ENCODE measurements at regions not wholly inside any gene's neighbourhood (a gene's known extent, or its start where the extent isn't known, plus 50 kb on each side); places are given as distances from the start of the nearest gene placed in this dataset.

DNA sequence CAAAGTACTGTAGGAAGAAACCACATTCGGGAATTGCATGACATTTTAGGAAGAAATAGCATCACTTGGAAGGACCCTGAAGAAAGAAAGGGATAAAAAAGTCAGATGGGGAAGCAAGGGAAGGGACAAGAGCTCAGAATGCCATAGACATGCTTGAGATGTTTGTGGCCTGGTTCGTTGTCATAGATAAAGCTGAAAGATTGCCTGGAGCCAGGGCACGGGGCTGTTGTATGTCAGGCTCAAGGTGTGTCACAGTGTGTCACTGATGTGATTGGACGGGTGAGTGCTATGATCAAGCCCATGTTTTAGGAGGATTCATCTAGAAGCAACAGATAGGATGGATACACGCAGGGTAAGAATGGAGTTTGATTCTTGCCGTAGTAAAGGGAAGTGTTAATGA, 216.2 kb upstream of the SOX4 start:
- no peak for ATAC-seq (replicated peaks)
- no peaks in the 10 kb centered on the region for H3K9me3 Mint-ChIP-seq
- H3K27ac Mint-ChIP-seq: no peak overlapping the region
- no peaks in the 10 kb centered on the region for H3K4me1 Mint-ChIP-seq
- H3K4me3 Mint-ChIP-seq: no peak overlapping the region
- H3K27me3 Mint-ChIP-seq: peaks cover 3% of the 10 kb centered on the region
- H3K36me3 Mint-ChIP-seq (ENCODE audit: low read depth): no peaks in the 10 kb centered on the region

DNA sequence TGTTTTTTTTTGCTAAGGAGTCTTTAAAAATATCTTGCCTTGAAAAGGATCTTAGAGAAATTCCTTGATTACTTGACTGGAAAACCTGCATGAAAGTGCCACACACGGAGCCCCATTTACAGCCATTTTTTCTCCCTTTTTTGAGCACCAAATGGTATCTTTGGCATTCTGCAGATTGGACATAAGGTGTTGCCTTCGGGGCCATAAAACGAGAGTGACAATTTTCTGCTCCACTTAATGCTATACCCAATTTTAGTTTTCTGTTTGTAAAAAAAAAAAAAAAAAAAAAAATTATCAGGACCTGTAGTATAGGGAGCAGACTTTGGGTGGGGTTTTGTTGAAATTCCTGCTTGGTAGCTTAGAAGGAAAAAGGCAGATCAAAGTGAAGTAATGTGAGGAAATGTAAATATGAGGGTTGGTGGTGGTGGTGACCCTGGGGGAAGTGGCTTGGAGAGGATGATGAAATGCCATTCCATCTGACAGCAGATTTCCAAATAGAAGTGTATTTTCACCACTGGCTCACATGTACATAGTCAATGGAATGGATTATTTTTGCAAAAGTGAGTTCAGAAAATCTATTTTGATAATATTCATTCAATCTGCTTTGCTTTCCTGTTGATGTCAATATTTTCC, 212.1 kb upstream of the SOX4 start:
- Mint-ChIP-seq H3K4me1 (no peaks in the 10 kb centered on the region), H3K9me3 (peaks cover 4% of the 10 kb centered on the region), H3K27ac (no peak overlapping the region), H3K36me3 (ENCODE audit: low read depth) (no peaks in the 10 kb centered on the region), H3K4me3 (no peak overlapping the region), H3K27me3 (no peaks in the 10 kb centered on the region)
- no peak for ATAC-seq (replicated peaks)

- H3K27ac Mint-ChIP-seq: no peak overlapping the region
- no peaks in the 10 kb centered on the region for H3K27me3 Mint-ChIP-seq
- H3K4me1 Mint-ChIP-seq: no peaks in the 10 kb centered on the region
- peaks cover 4% of the 10 kb centered on the region for H3K9me3 Mint-ChIP-seq
- H3K36me3 Mint-ChIP-seq (ENCODE audit: low read depth): no peaks in the 10 kb centered on the region
- no peak for ATAC-seq (replicated peaks)
- H3K4me3 Mint-ChIP-seq: no peak overlapping the region
Measured at GRCh38 chr6:21382821-21383449, 210.6 kb upstream of the SOX4 start.

- no peaks in the 10 kb centered on the region for H3K36me3 Mint-ChIP-seq (ENCODE audit: low read depth)
- H3K27ac Mint-ChIP-seq: no peak overlapping the region
- no peaks in the 10 kb centered on the region for H3K4me1 Mint-ChIP-seq
- ATAC-seq (replicated peaks): no peak
- no peaks in the 10 kb centered on the region for H3K27me3 Mint-ChIP-seq
- H3K4me3 Mint-ChIP-seq: no peak overlapping the region
- H3K9me3 Mint-ChIP-seq: peaks cover 4% of the 10 kb centered on the region
Measured at GRCh38 chr6:21383450-21384085, 210.0 kb upstream of the SOX4 start.

DNA sequence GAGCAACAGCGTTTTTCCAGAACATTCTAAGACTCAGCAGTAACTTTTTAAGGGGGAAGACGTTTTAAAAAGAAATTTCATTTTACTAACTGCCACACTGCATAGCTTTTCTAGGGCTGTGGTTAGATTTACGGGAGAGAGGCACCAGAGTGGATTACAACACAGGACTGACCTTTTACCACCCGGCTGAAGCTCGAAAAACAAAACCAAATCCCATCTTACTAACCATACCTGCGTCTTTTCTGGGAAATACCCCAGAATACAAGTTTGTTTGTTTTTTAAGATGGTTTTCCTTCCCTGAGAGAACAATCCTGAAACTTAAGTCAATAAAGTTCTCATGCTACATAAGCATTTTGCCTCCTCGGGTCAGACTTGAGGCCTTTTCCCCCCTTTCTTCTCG, 209.3 kb upstream of the SOX4 start:
- ATAC-seq (replicated peaks): no peak
- H3K4me1 Mint-ChIP-seq: no peaks in the 10 kb centered on the region
- no peak overlapping the region for H3K27ac Mint-ChIP-seq
- H3K27me3 Mint-ChIP-seq: no peaks in the 10 kb centered on the region
- H3K36me3 Mint-ChIP-seq (ENCODE audit: low read depth): no peaks in the 10 kb centered on the region
- H3K4me3 Mint-ChIP-seq: no peak overlapping the region
- peaks cover 4% of the 10 kb centered on the region for H3K9me3 Mint-ChIP-seq

DNA sequence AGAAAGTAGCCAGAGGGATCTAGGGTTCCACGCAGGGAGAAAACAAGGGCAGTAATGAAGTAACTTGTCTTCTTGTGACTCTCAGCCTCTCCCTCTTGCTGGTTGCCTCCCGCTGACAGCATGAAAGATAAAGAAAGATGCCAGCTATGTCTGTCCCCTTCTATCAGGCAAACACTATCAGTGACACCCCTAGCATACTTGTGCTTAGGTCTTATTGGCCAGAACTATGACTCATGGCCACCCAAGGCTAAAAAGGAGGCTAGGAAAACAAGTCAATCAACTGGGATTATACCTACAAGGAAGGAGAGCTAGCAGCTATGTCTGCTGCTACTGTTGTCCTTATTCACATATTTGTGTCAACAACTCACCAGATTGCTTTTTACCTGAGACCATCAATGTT, 206.8 kb upstream of the SOX4 start:
- Mint-ChIP-seq H3K36me3 (ENCODE audit: low read depth) (no peaks in the 10 kb centered on the region), H3K9me3 (peaks cover 4% of the 10 kb centered on the region)

DNA sequence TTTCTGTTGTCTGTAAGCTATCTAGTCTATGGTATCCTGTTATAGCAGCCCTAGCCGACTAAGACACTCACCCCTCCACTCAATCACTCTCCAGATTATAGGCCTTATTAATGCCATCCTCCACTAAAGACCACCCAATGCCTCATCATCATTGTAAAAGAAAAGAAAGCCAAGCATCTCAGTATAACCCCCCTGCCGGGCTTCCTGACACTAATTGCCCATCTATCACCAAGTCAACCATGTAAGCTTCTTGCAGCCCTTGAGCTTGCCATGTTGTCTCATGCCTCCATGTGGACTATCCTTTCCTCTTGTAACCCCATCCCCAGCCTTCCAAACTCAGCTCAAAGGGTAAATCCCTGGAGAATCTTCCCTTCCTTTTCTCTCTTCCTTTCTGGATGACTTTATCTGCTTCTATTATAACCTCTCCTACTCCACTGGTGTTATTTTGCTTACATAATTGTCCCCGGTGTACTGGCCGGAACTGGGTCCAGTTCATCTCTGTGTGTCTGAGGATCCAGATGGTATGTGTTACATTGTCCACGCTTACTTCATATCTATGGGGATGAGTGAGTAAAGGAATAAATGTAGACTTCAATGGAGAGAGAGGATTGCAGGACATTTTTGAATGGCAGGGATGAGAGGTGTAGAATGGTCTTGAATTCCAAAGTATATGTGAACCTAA, 202.9 kb upstream of the SOX4 start:
- H3K27me3 Mint-ChIP-seq: no peaks in the 10 kb centered on the region
- no peaks in the 10 kb centered on the region for H3K4me1 Mint-ChIP-seq
- no peak for ATAC-seq (replicated peaks)
- H3K36me3 Mint-ChIP-seq (ENCODE audit: low read depth): no peaks in the 10 kb centered on the region
- no peak overlapping the region for H3K4me3 Mint-ChIP-seq
- H3K27ac Mint-ChIP-seq: no peak overlapping the region
- H3K9me3 Mint-ChIP-seq: peaks cover 1% of the 10 kb centered on the region

More for the DNA sequence above, 206.8 kb upstream of the SOX4 start:
- no peaks in the 10 kb centered on the region for H3K27me3 Mint-ChIP-seq
- no peak overlapping the region for H3K27ac Mint-ChIP-seq
- no peak for ATAC-seq (replicated peaks)
- H3K4me1 Mint-ChIP-seq: no peaks in the 10 kb centered on the region
- no peak overlapping the region for H3K4me3 Mint-ChIP-seq

- H3K4me1 Mint-ChIP-seq: no peaks in the 10 kb centered on the region
- ATAC-seq (replicated peaks): no peak
- H3K4me3 Mint-ChIP-seq: no peak overlapping the region
- no peak overlapping the region for H3K27ac Mint-ChIP-seq
- H3K36me3 Mint-ChIP-seq (ENCODE audit: low read depth): no peaks in the 10 kb centered on the region
- H3K9me3 Mint-ChIP-seq: no peaks in the 10 kb centered on the region
- H3K27me3 Mint-ChIP-seq: peaks cover 5% of the 10 kb centered on the region
Measured at GRCh38 chr6:21392177-21392576, 201.4 kb upstream of the SOX4 start.

- Mint-ChIP-seq H3K9me3 (no peaks in the 10 kb centered on the region), H3K4me3 (no peak overlapping the region), H3K27me3 (peaks cover 5% of the 10 kb centered on the region), H3K36me3 (ENCODE audit: low read depth) (no peaks in the 10 kb centered on the region), H3K4me1 (no peaks in the 10 kb centered on the region), H3K27ac (no peak overlapping the region)
- no peak for ATAC-seq (replicated peaks)
Measured at GRCh38 chr6:21393441-21394165, 199.9 kb upstream of the SOX4 start.

DNA sequence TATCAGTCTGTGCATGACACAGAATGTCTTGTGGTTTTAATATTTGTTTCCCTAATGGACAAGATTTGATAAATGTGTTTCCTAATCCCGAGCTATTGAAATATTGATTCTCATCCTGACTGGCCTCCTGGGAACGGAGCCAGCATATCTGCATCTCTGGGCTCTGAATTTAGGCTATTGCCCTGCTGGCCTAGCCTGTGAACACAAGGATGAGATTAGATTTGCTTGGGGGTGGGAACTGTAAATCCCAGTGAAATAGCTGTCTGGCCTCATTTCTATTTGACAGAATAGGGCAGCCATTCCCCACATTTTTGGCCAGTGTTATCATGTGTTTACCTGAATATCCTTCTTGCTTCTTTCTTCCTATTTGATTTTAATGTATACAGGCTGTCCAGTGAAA, 198.4 kb upstream of the SOX4 start:
- H3K36me3 Mint-ChIP-seq (ENCODE audit: low read depth): no peaks in the 10 kb centered on the region
- no peaks in the 10 kb centered on the region for H3K9me3 Mint-ChIP-seq
- H3K4me1 Mint-ChIP-seq: no peaks in the 10 kb centered on the region
- H3K27me3 Mint-ChIP-seq: peaks cover 9% of the 10 kb centered on the region
- ATAC-seq (replicated peaks): no peak
- no peak overlapping the region for H3K27ac Mint-ChIP-seq
- no peak overlapping the region for H3K4me3 Mint-ChIP-seq

DNA sequence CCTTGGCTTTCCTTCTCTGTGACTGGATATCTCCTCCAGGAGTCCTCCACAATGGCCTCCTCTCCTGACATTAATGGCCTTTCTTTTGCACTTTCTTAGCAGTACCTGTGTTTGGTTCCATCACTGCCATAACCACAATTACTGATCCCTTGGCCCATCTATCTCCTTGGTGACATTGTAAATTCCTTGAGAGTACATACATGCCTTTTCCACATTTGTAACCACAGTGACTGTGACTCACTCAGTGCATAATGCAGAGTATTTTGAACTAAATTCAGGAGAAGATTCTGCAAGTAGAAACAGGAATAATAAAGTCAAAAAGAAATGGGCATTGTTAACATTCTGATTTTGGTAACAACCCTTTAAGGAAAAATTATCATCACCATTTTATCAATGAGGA, 197.2 kb upstream of the SOX4 start:
- peaks cover 9% of the 10 kb centered on the region for H3K27me3 Mint-ChIP-seq
- no peak overlapping the region for H3K27ac Mint-ChIP-seq
- no peak overlapping the region for H3K4me3 Mint-ChIP-seq
- H3K4me1 Mint-ChIP-seq: no peaks in the 10 kb centered on the region
- ATAC-seq (replicated peaks): no peak
- no peaks in the 10 kb centered on the region for H3K36me3 Mint-ChIP-seq (ENCODE audit: low read depth)
- H3K9me3 Mint-ChIP-seq: no peaks in the 10 kb centered on the region

DNA sequence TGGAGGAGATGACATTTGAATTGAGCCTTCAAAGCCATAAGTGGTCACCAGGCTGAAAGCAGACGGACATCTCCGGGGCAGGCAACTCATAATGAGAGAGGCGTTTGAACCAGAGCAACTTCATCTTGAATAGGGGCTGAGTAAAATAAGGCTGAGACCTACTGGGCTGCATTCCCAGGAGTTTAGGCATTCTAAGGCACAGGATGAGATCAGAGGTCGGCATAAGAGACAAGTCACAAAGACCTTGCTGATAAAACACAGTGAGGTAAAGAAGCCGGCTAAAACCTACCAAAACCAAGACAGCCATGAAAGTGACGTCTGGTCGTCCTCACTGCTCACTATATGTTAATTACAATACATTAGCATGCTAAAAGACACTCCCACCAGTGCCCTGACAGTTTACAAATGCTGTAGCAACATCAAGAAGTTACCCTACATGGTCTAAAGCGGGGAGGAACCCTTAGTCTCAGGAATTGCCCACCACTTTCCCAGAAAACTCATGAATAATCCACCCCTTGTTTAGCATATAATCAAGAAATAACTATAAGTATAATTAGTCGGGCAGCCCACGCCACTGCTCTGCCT, 194.7 kb upstream of the SOX4 start:
- peaks cover 9% of the 10 kb centered on the region for H3K27me3 Mint-ChIP-seq
- ATAC-seq (replicated peaks): no peak
- H3K27ac Mint-ChIP-seq: no peak overlapping the region
- no peaks in the 10 kb centered on the region for H3K36me3 Mint-ChIP-seq (ENCODE audit: low read depth)
- H3K4me1 Mint-ChIP-seq: peaks cover 7% of the 10 kb centered on the region
- H3K9me3 Mint-ChIP-seq: no peaks in the 10 kb centered on the region
- H3K4me3 Mint-ChIP-seq: no peak overlapping the region

DNA sequence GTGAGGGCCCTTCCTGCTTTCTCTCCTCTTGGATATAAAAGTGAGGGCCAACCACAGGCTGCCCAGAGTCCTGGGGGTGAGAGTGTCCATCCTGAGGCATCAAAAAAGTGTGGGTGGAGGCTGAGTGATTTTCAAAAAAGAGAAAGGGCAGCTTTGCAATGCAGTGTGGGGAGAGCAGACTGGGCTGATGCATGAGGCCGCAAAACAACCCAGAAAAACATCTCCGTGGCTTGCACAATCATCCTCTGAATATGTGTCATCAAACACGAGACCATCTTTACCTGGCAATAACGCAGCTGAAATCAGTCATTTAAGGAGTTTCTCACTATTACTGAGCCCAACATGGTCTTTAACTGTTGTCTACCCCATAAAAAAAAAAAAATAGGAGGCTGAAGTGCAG, 191.2 kb upstream of the SOX4 start:
- Mint-ChIP-seq H3K4me1 (peaks cover 7% of the 10 kb centered on the region), H3K27me3 (peaks cover 4% of the 10 kb centered on the region), H3K27ac (peak overlapping the region; percentile 79), H3K4me3 (no peak overlapping the region), H3K36me3 (ENCODE audit: low read depth) (no peaks in the 10 kb centered on the region), H3K9me3 (no peaks in the 10 kb centered on the region)
- ATAC-seq (replicated peaks): peak; percentile 95

DNA sequence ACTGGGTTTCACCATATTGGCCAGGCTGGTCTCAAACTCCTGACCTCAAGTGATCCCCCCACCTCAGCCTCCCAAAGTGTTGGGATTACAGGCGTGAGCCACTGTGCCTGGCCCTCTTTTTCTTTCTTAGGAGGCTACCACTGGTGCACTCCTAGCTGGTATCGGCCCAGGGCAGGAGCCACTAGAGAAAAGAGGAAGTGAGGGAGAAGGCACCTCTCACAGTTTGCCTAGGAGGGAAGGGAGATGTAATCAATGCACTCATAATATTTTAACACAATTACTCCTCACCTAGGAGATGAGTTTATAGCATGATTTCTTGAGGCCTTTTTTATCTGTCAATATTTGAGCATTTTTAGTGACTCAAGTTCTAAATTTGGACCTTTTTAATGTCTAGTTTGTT, 189.0 kb upstream of the SOX4 start:
- Mint-ChIP-seq H3K4me1 (peaks cover 7% of the 10 kb centered on the region), H3K9me3 (peaks cover 4% of the 10 kb centered on the region), H3K4me3 (no peak overlapping the region), H3K36me3 (ENCODE audit: low read depth) (no peaks in the 10 kb centered on the region), H3K27me3 (peaks cover 9% of the 10 kb centered on the region), H3K27ac (no peak overlapping the region)
- ATAC-seq (replicated peaks): no peak

Data from activated T-helper 17 cell treated with anti-CD3 and anti-CD28 coated beads, Interleukin-2, amount 50 U/mL, for 72 hours (primary cell).